Psoas muscle (tissue), 7 donors: ENCODE measurements at regions not wholly inside any gene's neighbourhood (a gene's known extent, or its start where the extent isn't known, plus 50 kb on each side); places are given as distances from the start of the nearest gene placed in this dataset.

Experiments
- ATAC-seq, 4 donors: fragments of 200-7000 bp; cut with Tn5 transposase; one replicate each; pipeline ENCODE4 v1.9.1; 2020; ENCODE audit warnings: moderate library complexity in 3 of 4, mild to moderate bottlenecking in 2 of 4
- DNase-seq, 2 donors: peaks; one replicate each; pipeline ENCODE4 v3.0.0-alpha.2; 2020
- H3K27ac ChIP-seq: fragments of 200-600 bp; one replicate; pipeline ENCODE4 v1.8.0; 2022
- H3K27me3 ChIP-seq, 3 donors: fragments of 200-600 bp in 1 of 3; one replicate each; pipeline versions ENCODE4 v1.6.1 to v1.8.0; 2013 to 2022; ENCODE audit warnings: low read length in 2 of 3, mild to moderate bottlenecking in 2 of 3, moderate library complexity in 1 of 3; ENCODE audit not compliant: insufficient read depth in 3 of 3
- H3K36me3 ChIP-seq, 2 donors: fragments of 200-600 bp in 1 of 2; one replicate each; pipeline versions ENCODE4 v1.6.1 to v1.8.0; 2013 to 2022; ENCODE audit warnings: low read depth in 1 of 2, mild to moderate bottlenecking in 1 of 2, moderate library complexity in 1 of 2; ENCODE audit not compliant: insufficient read depth in 1 of 2
- H3K4me1 ChIP-seq: fragments of 200-600 bp; one replicate; pipeline ENCODE4 v1.8.0; 2022
- H3K4me3 ChIP-seq: fragments of 200-600 bp; one replicate; pipeline ENCODE4 v1.8.0; 2022; ENCODE audit warnings: mild to moderate bottlenecking
- H3K9me3 ChIP-seq: fragments of 200-600 bp; one replicate; pipeline ENCODE4 v1.8.0; 2022
- WGBS, 3 donors: extraction: QIAGEN DNeasy Blood & Tissue Kit; methylation state at CpG; one replicate each; pipeline versions ENCODE4 v1.1.6 to v1.1.7; 2013; 5-methylcytosine and 5-hydroxymethylcytosine counted together
- intact Hi-C, 2 donors: fragments of 100-400 bp; cut with DNase I; formaldehyde crosslinking; loops; one replicate each; pipeline versions ENCODE4 v1.11.0 to v1.14.2; 2022
- TF ChIP-seq, protein P1 (sequence below): fragments of 200-600 bp; IDR thresholded peaks from one replicate; pipeline ENCODE4 v1.8.0; 2022; ENCODE audit warnings: antibody characterized with exemption
- donor health status: healthy with polysubstance abuse.
- donor health status: DM: no; HTN: no; CAD: no; lungs with moderate emphysema.
- donor health status: Bipolar disorder and iron deficiency.
- donor health status: healthy.
- donor health status: DM: yes; HTN: yes; CAD: no.
- donor health status: DM: no; HTN: no; CAD: no.
- donor health status: DM: yes; HTN: yes; CAD: no.

DNA sequence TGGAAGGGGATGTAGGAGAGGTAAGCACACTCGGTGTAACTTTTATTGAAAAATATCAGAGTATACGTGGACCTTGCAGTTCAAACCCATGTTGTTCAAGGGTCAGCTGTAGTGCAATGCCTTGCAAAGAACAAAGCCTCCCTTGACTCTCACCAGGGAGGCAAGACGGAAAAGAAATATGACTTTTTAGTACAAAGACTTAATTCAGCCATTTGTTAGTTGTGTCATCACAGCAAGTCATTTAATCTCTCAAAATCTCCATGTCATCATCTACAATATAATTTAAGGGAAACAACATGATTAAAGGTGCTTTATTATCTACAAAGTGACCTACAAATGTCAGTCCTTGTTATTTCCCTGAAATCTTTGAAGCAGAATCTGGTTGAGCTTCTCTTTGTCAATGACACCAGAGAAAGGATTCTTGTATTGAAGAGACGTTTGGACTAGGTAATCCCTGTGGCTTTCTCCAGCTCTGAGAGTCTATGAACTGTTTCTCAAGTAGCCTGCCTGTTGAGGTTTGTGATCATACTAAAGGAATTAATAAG, 502.8 kb downstream of the REEP3 start:
- Histone ChIP-seq H3K27ac (no peak overlapping the region), H3K4me1 (no peaks in the 10 kb centered on the region), H3K9me3 (no peaks in the 10 kb centered on the region), H3K27me3 (no peaks in the 10 kb centered on the region), H3K4me3 (no peak overlapping the region), H3K36me3 (no peaks in the 10 kb centered on the region)
- 46 to 57% (median 49%) methylated on average over 4 of the region's 4 CpGs for WGBS, 3 donors
- no peak for DNase-seq
- intact Hi-C loops = no loop called here
- TF ChIP-seq, protein P1, sequence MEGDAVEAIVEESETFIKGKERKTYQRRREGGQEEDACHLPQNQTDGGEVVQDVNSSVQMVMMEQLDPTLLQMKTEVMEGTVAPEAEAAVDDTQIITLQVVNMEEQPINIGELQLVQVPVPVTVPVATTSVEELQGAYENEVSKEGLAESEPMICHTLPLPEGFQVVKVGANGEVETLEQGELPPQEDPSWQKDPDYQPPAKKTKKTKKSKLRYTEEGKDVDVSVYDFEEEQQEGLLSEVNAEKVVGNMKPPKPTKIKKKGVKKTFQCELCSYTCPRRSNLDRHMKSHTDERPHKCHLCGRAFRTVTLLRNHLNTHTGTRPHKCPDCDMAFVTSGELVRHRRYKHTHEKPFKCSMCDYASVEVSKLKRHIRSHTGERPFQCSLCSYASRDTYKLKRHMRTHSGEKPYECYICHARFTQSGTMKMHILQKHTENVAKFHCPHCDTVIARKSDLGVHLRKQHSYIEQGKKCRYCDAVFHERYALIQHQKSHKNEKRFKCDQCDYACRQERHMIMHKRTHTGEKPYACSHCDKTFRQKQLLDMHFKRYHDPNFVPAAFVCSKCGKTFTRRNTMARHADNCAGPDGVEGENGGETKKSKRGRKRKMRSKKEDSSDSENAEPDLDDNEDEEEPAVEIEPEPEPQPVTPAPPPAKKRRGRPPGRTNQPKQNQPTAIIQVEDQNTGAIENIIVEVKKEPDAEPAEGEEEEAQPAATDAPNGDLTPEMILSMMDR = no peak
- no peak for ATAC-seq

DNA sequence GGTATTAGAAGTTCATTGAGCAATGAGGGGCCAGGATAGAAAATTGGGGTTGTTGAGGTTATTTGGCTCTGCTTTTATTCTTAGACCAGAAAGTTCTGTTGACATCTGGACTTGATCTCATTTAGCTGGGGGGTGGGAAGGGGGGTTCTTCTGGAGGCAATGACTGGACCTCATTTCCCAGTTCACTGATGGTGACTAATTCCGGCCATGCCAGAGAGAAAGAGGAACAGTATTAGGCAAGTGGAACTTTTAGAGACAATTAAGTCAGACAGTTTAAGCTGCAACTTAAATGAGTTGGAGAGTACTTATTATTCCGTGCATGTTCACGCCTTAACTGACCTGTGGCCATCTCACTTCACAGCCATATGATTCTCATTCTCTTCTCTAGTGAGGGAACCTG, 512.5 kb downstream of the REEP3 start:
- Histone ChIP-seq H3K9me3 (no peaks in the 10 kb centered on the region), H3K27me3 (peaks cover 0 to 12% (median 2%) of the 10 kb centered on the region in 3 donors), H3K4me1 (no peaks in the 10 kb centered on the region), H3K4me3 (no peak overlapping the region), H3K36me3 (no peaks in the 10 kb centered on the region), H3K27ac (no peak overlapping the region)
- no peak for DNase-seq
- no peak for ATAC-seq
- 76 to 77% (median 77%) methylated on average over 3 of the region's 3 CpGs for WGBS, 3 donors
- intact Hi-C loops = no loop called here
- TF ChIP-seq, protein P1 = no peak

DNA sequence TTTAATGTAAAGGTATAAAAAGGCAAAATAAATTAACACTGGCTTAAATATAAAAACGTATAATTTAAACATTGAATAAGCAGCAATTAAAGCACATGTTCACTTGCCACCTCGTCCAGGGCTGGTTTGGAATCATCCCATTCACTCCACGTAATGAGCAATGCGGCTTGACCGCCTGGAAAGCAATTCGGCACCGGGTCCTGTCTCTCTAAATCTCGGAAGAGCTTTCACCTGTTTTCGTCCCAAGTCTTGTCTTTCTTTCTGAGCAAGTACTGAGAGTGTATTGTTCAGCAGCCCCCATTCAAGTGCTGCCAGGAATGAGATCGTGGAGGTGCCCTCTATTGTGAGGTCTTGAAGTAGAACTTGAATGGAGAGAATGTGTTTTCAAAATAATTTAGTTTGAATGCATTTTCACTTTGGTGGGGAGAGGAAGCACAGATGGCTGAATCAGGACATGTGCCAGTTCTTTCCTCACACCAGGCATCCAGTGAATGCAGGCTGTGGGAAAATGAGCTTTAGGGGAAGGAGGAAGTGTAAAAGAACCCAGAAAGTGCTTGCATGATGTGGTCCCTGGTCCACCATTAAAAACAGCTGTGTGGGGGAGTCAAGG, 515.2 kb downstream of the REEP3 start:
- H3K4me1 ChIP-seq = no peaks in the 10 kb centered on the region
- ATAC-seq (no peak), DNase-seq (no peak)
- 13 to 16% (median 15%) methylated on average over 10 of the region's 10 CpGs for WGBS, 3 donors
- H3K4me3 ChIP-seq = no peak overlapping the region
- peaks cover 0 to 12% (median 2%) of the 10 kb centered on the region in 3 donors for H3K27me3 ChIP-seq
- no peak overlapping the region for H3K27ac ChIP-seq
- no peaks in the 10 kb centered on the region for H3K9me3 ChIP-seq
- no peaks in the 10 kb centered on the region for H3K36me3 ChIP-seq
- TF ChIP-seq, protein P1 = no peak
- intact Hi-C loops = no loop called here

DNA sequence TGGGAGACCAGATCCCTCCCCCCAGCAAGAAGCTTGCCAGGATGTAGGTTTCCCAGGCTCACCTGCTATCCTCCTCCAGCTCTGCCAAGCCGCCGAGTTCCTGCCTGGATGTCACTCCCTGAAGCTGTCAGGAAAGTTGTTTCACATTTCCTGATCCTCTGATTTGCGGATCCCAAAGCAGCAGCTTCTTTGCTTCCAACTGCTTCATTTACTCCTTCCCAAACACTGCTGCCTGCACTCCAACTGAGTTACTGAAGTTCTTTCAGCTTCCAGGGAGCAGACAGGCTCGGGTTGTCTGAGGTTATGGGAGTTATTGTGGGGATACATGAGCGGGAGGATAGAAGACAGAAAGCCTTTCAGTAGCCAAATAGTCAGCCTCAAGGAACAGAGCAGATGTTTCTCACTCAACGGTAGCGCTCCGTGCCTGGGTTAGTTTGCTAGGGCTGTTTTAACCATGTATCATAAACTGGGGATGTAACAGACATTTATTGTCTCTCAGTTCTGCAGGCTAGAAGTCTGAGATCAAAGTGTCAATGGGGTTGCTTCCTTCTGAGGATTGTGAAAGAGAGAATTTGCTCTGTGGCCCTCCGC, 516.0 kb downstream of the REEP3 start:
- Histone ChIP-seq H3K27me3 (peaks cover 0 to 12% (median 2%) of the 10 kb centered on the region in 3 donors), H3K36me3 (no peaks in the 10 kb centered on the region), H3K4me1 (no peaks in the 10 kb centered on the region), H3K27ac (no peak overlapping the region), H3K4me3 (no peak overlapping the region), H3K9me3 (no peaks in the 10 kb centered on the region)
- intact Hi-C loops = no loop called here
- ATAC-seq (no peak), DNase-seq (no peak)
- TF ChIP-seq, protein P1 = no peak
- 16 to 29% (median 18%) methylated on average over 9 of the region's 9 CpGs for WGBS, 3 donors
